Neural crest cell (in vitro differentiated cells): ENCODE measurements at regions not wholly inside any gene's neighbourhood (a gene's known extent, or its start where the extent isn't known, plus 50 kb on each side); places are given as distances from the start of the nearest gene placed in this dataset.

ENCODE experiments used
- DNase-seq: peaks from one replicate; pipeline ENCODE4 v3.0.0; 2021; ENCODE audit warnings: low read depth, mixed read lengths, low spot score
- H3K27ac Mint-ChIP-seq: one replicate; pipeline ENCODE4 v1.8.0; 2021; ENCODE audit warnings: mild to moderate bottlenecking, mixed read lengths; ENCODE audit not compliant: unreplicated experiment
- H3K27me3 Mint-ChIP-seq: 2 replicates; pipeline ENCODE4 v1.8.0; 2021; ENCODE audit warnings: low read depth, mild to moderate bottlenecking, mixed read lengths
- H3K36me3 Mint-ChIP-seq: 2 replicates; pipeline ENCODE4 v1.8.0; 2021; ENCODE audit warnings: low read depth, mild to moderate bottlenecking, mixed read lengths
- H3K4me1 Mint-ChIP-seq: 2 replicates; pipeline ENCODE4 v1.8.0; 2021; ENCODE audit warnings: mixed read lengths
- H3K4me3 Mint-ChIP-seq: one replicate; pipeline ENCODE4 v1.8.0; 2021; ENCODE audit warnings: mild to moderate bottlenecking, mixed read lengths
- H3K9me3 Mint-ChIP-seq: 2 replicates; pipeline ENCODE4 v1.8.0; 2021; ENCODE audit warnings: mixed read lengths
- CTCF ChIP-seq: fragments of 200-600 bp; sonication (generic); conservative IDR thresholded peaks from 2 replicates; pipeline ENCODE4 v1.5.0; 2021; ENCODE audit warnings: antibody characterized with exemption, mild to moderate bottlenecking

DNA sequence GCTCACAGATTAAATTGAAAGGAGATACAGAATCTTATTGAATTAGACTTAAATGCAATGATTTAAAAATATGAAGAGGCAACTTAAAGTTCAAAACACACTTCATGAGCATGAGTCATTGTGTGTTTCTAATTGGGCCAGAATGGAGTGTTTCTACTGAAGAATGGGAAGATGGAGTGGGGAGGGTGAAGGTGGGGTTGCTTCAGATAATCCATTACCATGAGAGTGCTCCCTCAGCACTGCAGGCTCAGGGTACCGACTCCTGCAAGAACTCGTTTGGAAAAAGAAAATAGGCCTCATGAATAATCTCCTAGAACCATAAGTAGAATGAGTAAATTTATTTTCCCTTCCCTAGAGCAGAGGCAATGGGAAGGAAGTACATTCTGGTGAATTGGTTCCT, 372.8 kb downstream of the TOX3 start:
- no peak for DNase-seq
- Mint-ChIP-seq H3K9me3 (no peaks in the 10 kb centered on the region), H3K4me3 (no peak overlapping the region), H3K4me1 (peaks cover 15% of the 10 kb centered on the region), H3K27ac (no peak overlapping the region), H3K36me3 (no peaks in the 10 kb centered on the region), H3K27me3 (no peaks in the 10 kb centered on the region)
- TF ChIP-seq CTCF = no peak

- no peaks in the 10 kb centered on the region for H3K27me3 Mint-ChIP-seq
- H3K27ac Mint-ChIP-seq = no peak overlapping the region
- H3K4me1 Mint-ChIP-seq = peaks cover 10% of the 10 kb centered on the region
- H3K9me3 Mint-ChIP-seq = no peaks in the 10 kb centered on the region
- H3K36me3 Mint-ChIP-seq = no peaks in the 10 kb centered on the region
- no peak overlapping the region for H3K4me3 Mint-ChIP-seq
- DNase-seq = no peak
- TF ChIP-seq CTCF = no peak
These were observed 375.5 kb downstream of the TOX3 start for GRCh38 chr16:52171481-52171880.

GRCh38 chr16:52167328-52167727, 379.6 kb downstream of the TOX3 start:
- Mint-ChIP-seq H3K4me3 (no peak overlapping the region), H3K27me3 (no peaks in the 10 kb centered on the region), H3K27ac (no peak overlapping the region), H3K36me3 (no peaks in the 10 kb centered on the region), H3K4me1 (no peaks in the 10 kb centered on the region), H3K9me3 (peaks cover 3% of the 10 kb centered on the region)
- no peak for DNase-seq
- no peak for TF ChIP-seq CTCF

- no peak overlapping the region for H3K27ac Mint-ChIP-seq
- H3K9me3 Mint-ChIP-seq = peaks cover 3% of the 10 kb centered on the region
- H3K4me1 Mint-ChIP-seq = no peaks in the 10 kb centered on the region
- no peaks in the 10 kb centered on the region for H3K27me3 Mint-ChIP-seq
- H3K36me3 Mint-ChIP-seq = no peaks in the 10 kb centered on the region
- DNase-seq = no peak
- TF ChIP-seq CTCF = no peak
- no peak overlapping the region for H3K4me3 Mint-ChIP-seq
These were observed 381.0 kb downstream of the TOX3 start for GRCh38 chr16:52165961-52166360.

- no peaks in the 10 kb centered on the region for H3K4me1 Mint-ChIP-seq
These were observed 397.9 kb downstream of the TOX3 start for GRCh38 chr16:52149003-52149402.

More at GRCh38 chr16:52149003-52149402, 397.9 kb downstream of the TOX3 start:
- DNase-seq = no peak
- Mint-ChIP-seq H3K27me3 (no peaks in the 10 kb centered on the region), H3K4me3 (no peak overlapping the region), H3K36me3 (no peaks in the 10 kb centered on the region), H3K27ac (no peak overlapping the region), H3K9me3 (no peaks in the 10 kb centered on the region)
- TF ChIP-seq CTCF = no peak
